ENCODE measurements at regions not wholly inside any gene's neighbourhood (a gene's known extent, or its start where the extent isn't known, plus 50 kb on each side); places are given as distances from the start of the nearest gene placed in this dataset.

- Mint-ChIP-seq H3K4me3 (ENCODE audit: unreplicated experiment) (no peak overlapping the region), H3K27me3 (ENCODE audit: low read depth, unreplicated experiment) (no peaks in the 10 kb centered on the region), H3K27ac (ENCODE audit: unreplicated experiment) (no peak overlapping the region), H3K4me1 (ENCODE audit: low read depth, unreplicated experiment) (no peaks in the 10 kb centered on the region), H3K9me3 (ENCODE audit: unreplicated experiment) (no peaks in the 10 kb centered on the region), H3K36me3 (ENCODE audit: low read depth, unreplicated experiment) (no peaks in the 10 kb centered on the region)
- H4K20me1 ChIP-seq (ENCODE audit: insufficient read depth, low read length) = no peaks in the 10 kb centered on the region
- FAIRE-seq (no peak), DNase-seq (ENCODE audit: low read depth) (no peak)
- H3K79me2 ChIP-seq (ENCODE audit: insufficient read depth, low read length) = no peaks in the 10 kb centered on the region
- no peak overlapping the region for H3K4me3 ChIP-seq (ENCODE audit: insufficient read depth, low read depth, low read length)
- TF ChIP-seq, protein P1, sequence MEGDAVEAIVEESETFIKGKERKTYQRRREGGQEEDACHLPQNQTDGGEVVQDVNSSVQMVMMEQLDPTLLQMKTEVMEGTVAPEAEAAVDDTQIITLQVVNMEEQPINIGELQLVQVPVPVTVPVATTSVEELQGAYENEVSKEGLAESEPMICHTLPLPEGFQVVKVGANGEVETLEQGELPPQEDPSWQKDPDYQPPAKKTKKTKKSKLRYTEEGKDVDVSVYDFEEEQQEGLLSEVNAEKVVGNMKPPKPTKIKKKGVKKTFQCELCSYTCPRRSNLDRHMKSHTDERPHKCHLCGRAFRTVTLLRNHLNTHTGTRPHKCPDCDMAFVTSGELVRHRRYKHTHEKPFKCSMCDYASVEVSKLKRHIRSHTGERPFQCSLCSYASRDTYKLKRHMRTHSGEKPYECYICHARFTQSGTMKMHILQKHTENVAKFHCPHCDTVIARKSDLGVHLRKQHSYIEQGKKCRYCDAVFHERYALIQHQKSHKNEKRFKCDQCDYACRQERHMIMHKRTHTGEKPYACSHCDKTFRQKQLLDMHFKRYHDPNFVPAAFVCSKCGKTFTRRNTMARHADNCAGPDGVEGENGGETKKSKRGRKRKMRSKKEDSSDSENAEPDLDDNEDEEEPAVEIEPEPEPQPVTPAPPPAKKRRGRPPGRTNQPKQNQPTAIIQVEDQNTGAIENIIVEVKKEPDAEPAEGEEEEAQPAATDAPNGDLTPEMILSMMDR (IDR thresholded peaks at IDR 0.05; ENCODE audit: insufficient read depth, low read depth, low read length) = no peak
- no peak for TF ChIP-seq EZH2 (IDR thresholded peaks at IDR 0.05; ENCODE audit: insufficient read depth, low read length)
- H3K4me1 ChIP-seq (ENCODE audit: insufficient read depth, low read length) = no peaks in the 10 kb centered on the region
- H3K9ac ChIP-seq (ENCODE audit: low read length) = no peak overlapping the region
- H3K36me3 ChIP-seq (ENCODE audit: insufficient read depth, low read length) = no peaks in the 10 kb centered on the region
- no peak overlapping the region for H3K27ac ChIP-seq (ENCODE audit: low read depth, low read length)
- no peak overlapping the region for H2AFZ ChIP-seq (ENCODE audit: low read depth, low read length)
- H3K4me2 ChIP-seq (ENCODE audit: low read length) = no peak overlapping the region
- no peaks in the 10 kb centered on the region for H3K27me3 ChIP-seq (ENCODE audit: insufficient read depth, low read length)
- no peaks in the 10 kb centered on the region for H3K9me3 ChIP-seq (ENCODE audit: insufficient read depth, low read depth, low read length)
Measured at GRCh38 chr7:97595439-97595838, 136.4 kb upstream of the TAC1 start.

DNA sequence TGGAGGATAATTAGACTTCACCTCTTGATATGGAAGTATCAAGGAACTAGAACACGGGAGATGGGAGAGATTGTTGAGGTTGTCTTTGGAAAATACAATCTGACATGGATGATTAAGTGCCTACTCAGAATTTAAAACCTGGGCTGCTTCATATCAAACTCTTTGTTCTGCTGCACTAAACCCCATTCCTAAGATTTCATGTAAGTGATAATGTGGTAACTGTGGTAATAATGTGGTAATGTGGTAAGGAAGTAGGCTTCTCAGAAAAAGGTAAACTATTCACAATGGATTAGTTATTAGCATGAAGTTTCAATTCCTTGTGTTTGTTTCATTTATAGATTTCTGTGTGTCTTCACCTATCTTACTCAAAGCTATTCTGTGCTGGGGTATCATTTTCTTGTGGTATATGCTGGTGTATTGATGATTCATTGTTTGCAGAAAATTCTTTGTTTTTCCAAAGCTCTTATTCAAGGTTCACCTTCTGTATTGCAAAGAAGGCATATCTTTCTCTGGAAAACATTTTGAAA lies 129.9 kb upstream of the TAC1 start:
- FAIRE-seq (no peak), DNase-seq (ENCODE audit: low read depth) (no peak)
- no peak overlapping the region for H3K27ac Mint-ChIP-seq (ENCODE audit: unreplicated experiment)
- no peaks in the 10 kb centered on the region for H4K20me1 ChIP-seq (ENCODE audit: insufficient read depth, low read length)
- H3K36me3 Mint-ChIP-seq (ENCODE audit: low read depth, unreplicated experiment) = no peaks in the 10 kb centered on the region
- H3K4me3 Mint-ChIP-seq (ENCODE audit: unreplicated experiment) = no peak overlapping the region
- H3K4me3 ChIP-seq (ENCODE audit: insufficient read depth, low read depth, low read length) = no peak overlapping the region
- H3K4me1 Mint-ChIP-seq (ENCODE audit: low read depth, unreplicated experiment) = peaks cover 9% of the 10 kb centered on the region
- H3K27me3 ChIP-seq (ENCODE audit: insufficient read depth, low read length) = no peaks in the 10 kb centered on the region
- H3K9ac ChIP-seq (ENCODE audit: low read length) = no peak overlapping the region
- H3K79me2 ChIP-seq (ENCODE audit: insufficient read depth, low read length) = no peaks in the 10 kb centered on the region
- no peaks in the 10 kb centered on the region for H3K27me3 Mint-ChIP-seq (ENCODE audit: low read depth, unreplicated experiment)
- no peak for TF ChIP-seq EZH2 (IDR thresholded peaks at IDR 0.05; ENCODE audit: insufficient read depth, low read length)
- TF ChIP-seq, protein P1 (IDR thresholded peaks at IDR 0.05; ENCODE audit: insufficient read depth, low read depth, low read length) = no peak
- no peak overlapping the region for H3K4me2 ChIP-seq (ENCODE audit: low read length)
- H3K9me3 Mint-ChIP-seq (ENCODE audit: unreplicated experiment) = no peaks in the 10 kb centered on the region
- no peak overlapping the region for H3K27ac ChIP-seq (ENCODE audit: low read depth, low read length)
- H3K36me3 ChIP-seq (ENCODE audit: insufficient read depth, low read length) = no peaks in the 10 kb centered on the region
- H3K4me1 ChIP-seq (ENCODE audit: insufficient read depth, low read length) = no peaks in the 10 kb centered on the region
- no peaks in the 10 kb centered on the region for H3K9me3 ChIP-seq (ENCODE audit: insufficient read depth, low read depth, low read length)
- H2AFZ ChIP-seq (ENCODE audit: low read depth, low read length) = no peak overlapping the region

GRCh38 chr7:97620495-97620894 lies 111.4 kb upstream of the TAC1 start:
- no peaks in the 10 kb centered on the region for H3K4me1 Mint-ChIP-seq (ENCODE audit: low read depth, unreplicated experiment)
- H3K27ac ChIP-seq (ENCODE audit: low read depth, low read length) = no peak overlapping the region
- TF ChIP-seq EZH2 (IDR thresholded peaks at IDR 0.05; ENCODE audit: insufficient read depth, low read length) = no peak
- TF ChIP-seq, protein P1 (IDR thresholded peaks at IDR 0.05; ENCODE audit: insufficient read depth, low read depth, low read length) = no peak

More at GRCh38 chr7:97620495-97620894, 111.4 kb upstream of the TAC1 start:
- peaks cover 2% of the 10 kb centered on the region for H3K27me3 Mint-ChIP-seq (ENCODE audit: low read depth, unreplicated experiment)
- no peaks in the 10 kb centered on the region for H3K4me1 ChIP-seq (ENCODE audit: insufficient read depth, low read length)
- H3K4me3 Mint-ChIP-seq (ENCODE audit: unreplicated experiment) = no peak overlapping the region
- no peaks in the 10 kb centered on the region for H3K36me3 ChIP-seq (ENCODE audit: insufficient read depth, low read length)
- DNase-seq (ENCODE audit: low read depth) (no peak), FAIRE-seq (no peak)
- no peak overlapping the region for H2AFZ ChIP-seq (ENCODE audit: low read depth, low read length)
- no peaks in the 10 kb centered on the region for H3K9me3 Mint-ChIP-seq (ENCODE audit: unreplicated experiment)
- no peaks in the 10 kb centered on the region for H4K20me1 ChIP-seq (ENCODE audit: insufficient read depth, low read length)
- H3K9me3 ChIP-seq (ENCODE audit: insufficient read depth, low read depth, low read length) = no peaks in the 10 kb centered on the region
- H3K27me3 ChIP-seq (ENCODE audit: insufficient read depth, low read length) = no peaks in the 10 kb centered on the region
- no peaks in the 10 kb centered on the region for H3K36me3 Mint-ChIP-seq (ENCODE audit: low read depth, unreplicated experiment)
- no peak overlapping the region for H3K27ac Mint-ChIP-seq (ENCODE audit: unreplicated experiment)
- H3K79me2 ChIP-seq (ENCODE audit: insufficient read depth, low read length) = no peaks in the 10 kb centered on the region
- no peak overlapping the region for H3K4me2 ChIP-seq (ENCODE audit: low read length)
- no peak overlapping the region for H3K9ac ChIP-seq (ENCODE audit: low read length)
- no peak overlapping the region for H3K4me3 ChIP-seq (ENCODE audit: insufficient read depth, low read depth, low read length)

Data from astrocyte (in vitro differentiated cells and primary cell).